ENCODE measurements at regions not wholly inside any gene's neighbourhood (a gene's known extent, or its start where the extent isn't known, plus 50 kb on each side); places are given as distances from the start of the nearest gene placed in this dataset.
"Not testable (repeated sequence)": the region's sequence is repeated elsewhere in the genome, so short reads cannot be mapped to it uniquely, and the experiment has no call there.

- not testable (repeated sequence) for DNase-seq
Observed at GRCh38 chr5:30455484-30455883, 738.0 kb upstream of the CDH6 start.

- no peak for DNase-seq
Observed at GRCh38 chr5:30453168-30453567, 740.3 kb upstream of the CDH6 start.

GRCh38 chr5:30450153-30450552, 743.3 kb upstream of the CDH6 start:
- DNase-seq = no peak

- no peak for DNase-seq
Observed at GRCh38 chr5:30447431-30447830, 746.1 kb upstream of the CDH6 start.

- DNase-seq = no peak
Observed at GRCh38 chr5:30446456-30446855, 747.0 kb upstream of the CDH6 start.

GRCh38 chr5:30438785-30439184, 754.7 kb upstream of the CDH6 start:
- DNase-seq = no peak

- DNase-seq = no peak
Observed at GRCh38 chr5:30436691-30437090, 756.8 kb upstream of the CDH6 start.

GRCh38 chr5:30428866-30429407, 764.5 kb upstream of the CDH6 start:
- not testable (repeated sequence) for DNase-seq

- no peak for DNase-seq
Observed at GRCh38 chr5:30414078-30414477, 779.4 kb upstream of the CDH6 start.

GRCh38 chr5:30413540-30413939, 779.9 kb upstream of the CDH6 start:
- no peak for DNase-seq

- no peak for DNase-seq
Observed at GRCh38 chr5:30405821-30406220, 787.7 kb upstream of the CDH6 start.

GRCh38 chr5:30401479-30402058, 791.9 kb upstream of the CDH6 start:
- no peak for DNase-seq

GRCh38 chr5:30398423-30398822, 795.1 kb upstream of the CDH6 start:
- no peak for DNase-seq

- DNase-seq = no peak
Observed at GRCh38 chr5:30392897-30393296, 800.6 kb upstream of the CDH6 start.

GRCh38 chr5:30390095-30390494, 803.4 kb upstream of the CDH6 start:
- no peak for DNase-seq

- no peak for DNase-seq
Observed at GRCh38 chr5:30387974-30388632, 805.4 kb upstream of the CDH6 start.

- DNase-seq = no peak
Observed at GRCh38 chr5:30385754-30386153, 807.7 kb upstream of the CDH6 start.

GRCh38 chr5:30384171-30384570, 809.3 kb upstream of the CDH6 start:
- no peak for DNase-seq

GRCh38 chr5:30380228-30380627, 813.3 kb upstream of the CDH6 start:
- no peak for DNase-seq

- DNase-seq = no peak
Observed at GRCh38 chr5:30376848-30377247, 816.6 kb upstream of the CDH6 start.

- DNase-seq = no peak
Observed at GRCh38 chr5:30368064-30368463, 825.4 kb upstream of the CDH6 start.

GRCh38 chr5:30365031-30365430, 828.5 kb upstream of the CDH6 start:
- not testable (repeated sequence) for DNase-seq

GRCh38 chr5:30357371-30357770, 836.1 kb upstream of the CDH6 start:
- DNase-seq = no peak

- DNase-seq = no peak
Observed at GRCh38 chr5:30355675-30356074, 837.8 kb upstream of the CDH6 start.

- no peak for DNase-seq
Observed at GRCh38 chr5:30347858-30348257, 845.6 kb upstream of the CDH6 start.

Measured in CD4-positive, alpha-beta T cell treated with Interleukin-17A for 1 hour (primary cell).